HG02943 (cell line): ENCODE measurements at regions not wholly inside any gene's neighbourhood (a gene's known extent, or its start where the extent isn't known, plus 50 kb on each side); places are given as distances from the start of the nearest gene placed in this dataset.
"Not testable (repeated sequence)": the region's sequence is repeated elsewhere in the genome, so short reads cannot be mapped to it uniquely, and the experiment has no call there.

ENCODE experiments used
- ATAC-seq: cut with Tn5 transposase; IDR thresholded peaks from one replicate; pipeline ENCODE4 v1.9.1; 2021; ENCODE audit warnings: mild to moderate bottlenecking, low read depth, moderate library complexity; ENCODE audit not compliant: unreplicated experiment

GRCh38 chr3:177640319-177640965, 443.2 kb upstream of the TBL1XR1 start:
- ATAC-seq = no peak

- no peak for ATAC-seq
Observed at GRCh38 chr3:177641206-177641605, 443.9 kb upstream of the TBL1XR1 start.

- no peak for ATAC-seq
Observed at GRCh38 chr3:177642042-177642803, 444.9 kb upstream of the TBL1XR1 start.

GRCh38 chr3:177642804-177643125, 445.5 kb upstream of the TBL1XR1 start:
- no peak for ATAC-seq

- no peak for ATAC-seq
Observed at GRCh38 chr3:177646749-177647148, 449.5 kb upstream of the TBL1XR1 start.

- no peak for ATAC-seq
Observed at GRCh38 chr3:177647341-177647740, 450.1 kb upstream of the TBL1XR1 start.

- ATAC-seq = no peak
Observed at GRCh38 chr3:177647876-177648275, 450.6 kb upstream of the TBL1XR1 start.

- ATAC-seq = no peak
Observed at GRCh38 chr3:177652556-177653291, 455.4 kb upstream of the TBL1XR1 start.

GRCh38 chr3:177657243-177657642, 460.0 kb upstream of the TBL1XR1 start:
- ATAC-seq = no peak

- no peak for ATAC-seq
Observed at GRCh38 chr3:177658354-177658753, 461.1 kb upstream of the TBL1XR1 start.

- ATAC-seq = not testable (repeated sequence)
Observed at GRCh38 chr3:177664380-177665103, 467.3 kb upstream of the TBL1XR1 start.

- ATAC-seq = no peak
Observed at GRCh38 chr3:177665122-177665808, 468.0 kb upstream of the TBL1XR1 start.

GRCh38 chr3:177672252-177672911, 475.1 kb upstream of the TBL1XR1 start:
- no peak for ATAC-seq

GRCh38 chr3:177673112-177673914, 476.0 kb upstream of the TBL1XR1 start:
- ATAC-seq = no peak

- no peak for ATAC-seq
Observed at GRCh38 chr3:177674186-177674585, 476.9 kb upstream of the TBL1XR1 start.

GRCh38 chr3:177676148-177676547, 478.9 kb upstream of the TBL1XR1 start:
- ATAC-seq = no peak

GRCh38 chr3:177676947-177677587, 479.8 kb upstream of the TBL1XR1 start:
- no peak for ATAC-seq
